MM.1S (cell line): ENCODE measurements at regions not wholly inside any gene's neighbourhood (a gene's known extent, or its start where the extent isn't known, plus 50 kb on each side); places are given as distances from the start of the nearest gene placed in this dataset.
"Not testable (repeated sequence)": the region's sequence is repeated elsewhere in the genome, so short reads cannot be mapped to it uniquely, and the experiment has no call there.

Experiments
- CTCF ChIP-seq: fragments of 300-600 bp; sonication (generic); IDR thresholded peaks from 2 replicates; pipeline ENCODE4 v1.5.1; 2016; ENCODE audit warnings: antibody characterized with exemption, low read length, mixed read lengths
- EZH2 ChIP-seq: fragments of 300-600 bp; sonication (generic); optimal IDR thresholded peaks from 2 replicates; pipeline ENCODE3; 2017; ENCODE audit warnings: low read depth, mild to moderate bottlenecking, antibody characterized with exemption, low read length, mixed read lengths
- EZH2phosphoT487 ChIP-seq: fragments of 300-600 bp; sonication (generic); IDR thresholded peaks from 2 replicates; pipeline ENCODE4 v1.6.1; 2018; ENCODE audit warnings: antibody characterized with exemption, low read length

GRCh38 chr6:58117162-58117561 is 799.7 kb downstream of the PRIM2 start:
- not testable (repeated sequence) for TF ChIP-seq CTCF, EZH2, EZH2phosphoT487
